Right lobe of liver (tissue), 6 donors: ENCODE measurements at regions not wholly inside any gene's neighbourhood (a gene's known extent, or its start where the extent isn't known, plus 50 kb on each side); places are given as distances from the start of the nearest gene placed in this dataset.

ENCODE experiments used
- ATAC-seq, 4 donors: fragments of 200-7000 bp; cut with Tn5 transposase; one replicate each; pipeline ENCODE4 v1.9.1; 2020; ENCODE audit warnings: mild to moderate bottlenecking in 4 of 4, moderate library complexity in 4 of 4
- DNase-seq, 3 donors: peaks; one replicate each; pipeline ENCODE4 v3.0.0-alpha.2; 2020
- H3K27ac ChIP-seq, 3 donors: fragments of 200-600 bp; one replicate each; pipeline ENCODE4 v1.8.0; 2022
- H3K27me3 ChIP-seq, 2 donors: fragments of 200-600 bp; one replicate each; pipeline ENCODE4 v1.8.0; 2022
- H3K36me3 ChIP-seq, 4 donors: fragments of 200-600 bp; sonication (generic) in 1 of 4; one replicate each; pipeline versions ENCODE4 v1.5.1 to v1.8.0; 2017 to 2022; ENCODE audit warnings: control low read depth in 1 of 4
- H3K4me1 ChIP-seq, 4 donors: fragments of 200-600 bp; sonication (generic) in 1 of 4; one replicate each; pipeline versions ENCODE4 v1.5.1 to v1.8.0; 2017 to 2022; ENCODE audit warnings: control low read depth in 1 of 4
- H3K4me3 ChIP-seq, 3 donors: fragments of 200-600 bp; one replicate each; pipeline ENCODE4 v1.8.0; 2022
- H3K9me3 ChIP-seq, 4 donors: fragments of 200-600 bp; sonication (generic) in 1 of 4; one replicate each; pipeline versions ENCODE4 v1.5.1 to v1.8.0; 2017 to 2022; ENCODE audit warnings: control low read depth in 1 of 4
- POLR2A ChIP-seq: fragments of 450-650 bp; IDR thresholded peaks from one replicate; pipeline ENCODE4 v1.6.1; 2017; ENCODE audit warnings: antibody characterized with exemption, mild to moderate bottlenecking
- WGBS: methylation state at CpG from one replicate; pipeline ENCODE4 v1.1.6; 2018; ENCODE audit warnings: low coverage, low lambda C conversion rate; ENCODE audit not compliant: insufficient coverage; ENCODE audit errors: missing lambda C conversion rate; 5-methylcytosine and 5-hydroxymethylcytosine counted together
- intact Hi-C, 2 donors: fragments of 100-400 bp; cut with DNase I; formaldehyde crosslinking; loops; one replicate each; pipeline versions ENCODE4 v1.11.2 to v1.14.1; 2022
- TF ChIP-seq, protein P1 (sequence below), 4 donors: fragments of 200-600 bp in 3 of 4; fragments of 450-650 bp in 1 of 4; IDR thresholded peaks; one replicate each; pipeline versions ENCODE4 v1.5.1 to v1.8.0; 2016 to 2022; ENCODE audit warnings: antibody characterized with exemption in 4 of 4, mild to moderate bottlenecking in 2 of 4
- donor health status: DM: no; HTN: yes; CAD: no.
- donor health status: DM: no; HTN: no; CAD: no.
- donor health status: DM: no; HTN: no; CAD: no.
- donor health status: DM: no; HTN: yes; CAD: no.
- donor health status: DM: no; HTN: yes; CAD: no.

- no peaks in the 10 kb centered on the region for H3K9me3 ChIP-seq
- no peak overlapping the region for H3K27ac ChIP-seq
- DNase-seq (no peak), ATAC-seq (no peak)
- H3K4me3 ChIP-seq = no peak overlapping the region
- no peaks in the 10 kb centered on the region for H3K4me1 ChIP-seq
- intact Hi-C loops = no loop called here
- no peak for TF ChIP-seq POLR2A
- TF ChIP-seq, protein P1, sequence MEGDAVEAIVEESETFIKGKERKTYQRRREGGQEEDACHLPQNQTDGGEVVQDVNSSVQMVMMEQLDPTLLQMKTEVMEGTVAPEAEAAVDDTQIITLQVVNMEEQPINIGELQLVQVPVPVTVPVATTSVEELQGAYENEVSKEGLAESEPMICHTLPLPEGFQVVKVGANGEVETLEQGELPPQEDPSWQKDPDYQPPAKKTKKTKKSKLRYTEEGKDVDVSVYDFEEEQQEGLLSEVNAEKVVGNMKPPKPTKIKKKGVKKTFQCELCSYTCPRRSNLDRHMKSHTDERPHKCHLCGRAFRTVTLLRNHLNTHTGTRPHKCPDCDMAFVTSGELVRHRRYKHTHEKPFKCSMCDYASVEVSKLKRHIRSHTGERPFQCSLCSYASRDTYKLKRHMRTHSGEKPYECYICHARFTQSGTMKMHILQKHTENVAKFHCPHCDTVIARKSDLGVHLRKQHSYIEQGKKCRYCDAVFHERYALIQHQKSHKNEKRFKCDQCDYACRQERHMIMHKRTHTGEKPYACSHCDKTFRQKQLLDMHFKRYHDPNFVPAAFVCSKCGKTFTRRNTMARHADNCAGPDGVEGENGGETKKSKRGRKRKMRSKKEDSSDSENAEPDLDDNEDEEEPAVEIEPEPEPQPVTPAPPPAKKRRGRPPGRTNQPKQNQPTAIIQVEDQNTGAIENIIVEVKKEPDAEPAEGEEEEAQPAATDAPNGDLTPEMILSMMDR (IDR thresholded peaks at IDR 0.05) = no peak
- 63% methylated on average over 2 of the region's 2 CpGs for WGBS
- no peaks in the 10 kb centered on the region for H3K27me3 ChIP-seq
- no peaks in the 10 kb centered on the region for H3K36me3 ChIP-seq
Measured at GRCh38 chr6:126781582-126781981, 336.9 kb upstream of the RSPO3 start.

- TF ChIP-seq, protein P1 (IDR thresholded peaks at IDR 0.05) = no peak
- TF ChIP-seq POLR2A = no peak
- Histone ChIP-seq H3K4me1 (no peaks in the 10 kb centered on the region), H3K36me3 (no peaks in the 10 kb centered on the region), H3K27me3 (no peaks in the 10 kb centered on the region), H3K4me3 (no peak overlapping the region), H3K27ac (no peak overlapping the region), H3K9me3 (no peaks in the 10 kb centered on the region)
- intact Hi-C loops = no loop called here
- 55% methylated on average over 2 of the region's 2 CpGs for WGBS
- no peak for ATAC-seq
- no peak for DNase-seq
Measured at GRCh38 chr6:126784161-126784790, 334.2 kb upstream of the RSPO3 start.

DNA sequence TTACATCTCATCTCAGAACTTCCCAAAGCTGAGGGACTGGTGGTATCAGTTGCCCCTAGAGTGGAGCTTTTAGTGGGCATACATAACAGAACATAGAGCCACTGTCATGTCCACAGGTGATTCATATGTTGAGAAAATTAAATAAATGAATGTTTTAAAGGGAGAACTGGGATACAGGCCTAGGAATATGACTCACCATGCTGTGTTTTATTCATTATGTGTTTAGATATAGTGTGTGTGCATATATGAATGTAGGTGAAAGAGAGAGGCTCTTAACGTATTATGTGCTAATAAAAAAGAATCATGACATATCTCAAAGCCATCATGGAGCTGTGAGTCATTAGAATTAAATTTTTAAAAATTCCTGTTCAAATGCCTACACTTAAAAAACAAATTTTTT, 332.2 kb upstream of the RSPO3 start:
- H3K9me3 ChIP-seq = no peaks in the 10 kb centered on the region
- no peak for TF ChIP-seq POLR2A
- TF ChIP-seq, protein P1 (IDR thresholded peaks at IDR 0.05) = no peak
- ATAC-seq (no peak), DNase-seq (no peak)
- no peaks in the 10 kb centered on the region for H3K27me3 ChIP-seq
- H3K4me1 ChIP-seq = no peaks in the 10 kb centered on the region
- 43% methylated on average over 1 of the region's 1 CpG for WGBS
- intact Hi-C loops = no loop called here
- no peaks in the 10 kb centered on the region for H3K36me3 ChIP-seq
- no peak overlapping the region for H3K4me3 ChIP-seq
- no peak overlapping the region for H3K27ac ChIP-seq

GRCh38 chr6:126787635-126788034, 330.8 kb upstream of the RSPO3 start:
- H3K4me3 ChIP-seq = no peak overlapping the region
- 70% methylated on average over 1 of the region's 1 CpG for WGBS
- no peaks in the 10 kb centered on the region for H3K36me3 ChIP-seq
- no peak for TF ChIP-seq POLR2A
- TF ChIP-seq, protein P1 (IDR thresholded peaks at IDR 0.05) = no peak
- no peak overlapping the region for H3K27ac ChIP-seq
- no peaks in the 10 kb centered on the region for H3K4me1 ChIP-seq
- H3K9me3 ChIP-seq = no peaks in the 10 kb centered on the region
- no peak for DNase-seq
- H3K27me3 ChIP-seq = no peaks in the 10 kb centered on the region
- no peak for ATAC-seq
- intact Hi-C loops = no loop called here
